ENCODE measurements at regions not wholly inside any gene's neighbourhood (a gene's known extent, or its start where the extent isn't known, plus 50 kb on each side); places are given as distances from the start of the nearest gene placed in this dataset.

- TF ChIP-seq GATA3 (IDR thresholded peaks at IDR 0.05; ENCODE audit: low read depth, low read length) (no peak), GATA2 (IDR thresholded peaks at IDR 0.05; ENCODE audit: low read depth, low read length) (no peak)
These were observed 87.9 kb upstream of the MEF2A start for GRCh38 chr15:99477791-99478471.

Measured in SH-SY5Y (cell line).